ENCODE measurements at regions not wholly inside any gene's neighbourhood (a gene's known extent, or its start where the extent isn't known, plus 50 kb on each side); places are given as distances from the start of the nearest gene placed in this dataset.

DNA sequence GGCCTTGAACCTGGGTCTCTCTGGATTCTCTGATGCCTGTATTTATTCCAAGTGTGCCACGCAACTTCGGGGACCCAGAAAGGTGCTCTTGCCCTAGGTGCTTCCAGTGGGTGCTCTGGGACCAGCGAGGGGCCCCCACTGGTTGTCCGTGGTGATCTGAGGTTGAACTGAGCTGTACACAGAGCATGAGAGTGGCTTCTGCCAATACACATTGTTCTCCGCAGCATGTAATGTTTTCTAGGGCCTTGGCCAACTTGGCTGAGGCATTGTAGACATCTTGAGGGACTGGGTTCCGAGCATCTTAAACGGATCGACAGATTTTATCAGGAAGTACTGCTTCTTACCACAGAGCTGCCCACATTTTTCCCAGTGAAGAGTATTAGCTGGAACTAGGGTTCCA is 117.9 kb downstream of the MTX3 start:
- ATAC-seq = peak; percentile 55
- DNase-seq (ENCODE audit: low spot score) = no peak
- intact Hi-C loops (cut with DNase I) = no loop called here

DNA sequence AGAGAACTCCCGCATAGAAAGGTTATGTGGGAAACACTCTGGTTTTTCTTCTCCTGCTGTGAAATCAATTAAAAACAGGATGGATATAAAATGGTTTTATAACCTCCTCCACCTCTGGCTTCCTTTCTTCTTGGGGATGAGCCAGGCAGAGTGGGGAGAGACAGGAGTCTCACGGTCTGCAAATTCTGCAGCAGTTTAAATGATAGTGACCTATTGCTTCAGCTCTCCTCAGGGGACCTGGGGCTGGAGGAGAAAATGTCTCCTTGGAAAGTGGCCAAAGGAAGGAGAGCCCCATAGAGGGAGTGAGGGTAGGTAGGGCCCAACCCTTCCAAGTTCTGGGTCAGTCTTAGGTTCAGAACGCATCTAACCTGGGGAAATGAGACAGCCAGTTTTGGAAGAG is 118.8 kb downstream of the MTX3 start:
- ATAC-seq = peak; percentile 91
- intact Hi-C loops (cut with DNase I) = no loop called here
- peak; percentile 71 for DNase-seq (ENCODE audit: low spot score)

GRCh38 chr5:79871364-79872120 is 119.5 kb downstream of the MTX3 start:
- ATAC-seq = no peak
- no peak for DNase-seq (ENCODE audit: low spot score)
- intact Hi-C loops (cut with DNase I) = no loop called here

DNA sequence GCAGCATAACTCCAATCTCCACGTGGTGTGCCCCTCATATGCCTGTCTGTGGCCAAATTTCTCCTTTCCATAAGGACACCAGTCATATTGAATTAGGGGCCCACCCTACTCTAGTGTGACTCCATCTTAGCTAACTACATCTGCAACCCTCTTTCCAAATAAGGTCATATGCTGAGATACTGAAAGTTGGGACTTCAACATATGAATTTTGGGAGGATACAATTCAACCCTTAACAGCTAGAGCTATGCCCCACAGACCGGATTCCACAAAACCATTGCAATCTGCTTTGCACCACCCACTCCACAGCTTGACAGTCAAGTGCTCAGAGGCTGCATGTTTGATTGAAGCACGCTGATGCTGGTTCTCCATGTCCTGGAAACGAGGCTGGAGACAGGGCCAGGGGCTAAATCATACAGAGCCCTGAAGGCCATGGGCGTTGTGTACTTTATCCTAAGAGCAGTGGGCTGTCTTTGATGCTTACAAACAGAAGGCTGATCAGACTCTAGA is 122.8 kb downstream of the MTX3 start:
- no peak for ATAC-seq
- DNase-seq (ENCODE audit: low spot score) = no peak
- intact Hi-C loops (cut with DNase I) = no loop called here

GRCh38 chr5:79865579-79865978 is 125.5 kb downstream of the MTX3 start:
- intact Hi-C loops (cut with DNase I) = no loop called here
- ATAC-seq (no peak), DNase-seq (ENCODE audit: low spot score) (no peak)

DNA sequence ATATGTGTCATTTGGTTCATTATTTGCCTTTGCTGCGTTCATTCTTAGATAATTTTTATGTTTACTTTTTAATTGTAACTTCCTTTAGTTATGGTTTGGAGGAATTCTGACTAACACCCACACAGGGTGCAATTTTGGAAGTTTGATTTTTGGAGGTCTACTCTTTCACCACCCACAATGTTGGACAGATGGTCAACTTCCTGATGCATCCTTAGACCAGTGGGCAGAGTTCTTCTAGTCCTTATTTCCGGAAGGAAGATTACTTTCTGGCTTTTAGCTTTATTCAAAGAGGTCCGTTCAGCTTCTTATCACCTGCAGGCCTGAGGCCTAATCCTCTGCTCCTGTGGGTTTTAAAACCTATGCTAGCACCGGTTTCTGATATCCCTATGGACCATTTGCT is 126.7 kb downstream of the MTX3 start:
- intact Hi-C loops (cut with DNase I) = no loop called here
- ATAC-seq (no peak), DNase-seq (ENCODE audit: low spot score) (no peak)

DNA sequence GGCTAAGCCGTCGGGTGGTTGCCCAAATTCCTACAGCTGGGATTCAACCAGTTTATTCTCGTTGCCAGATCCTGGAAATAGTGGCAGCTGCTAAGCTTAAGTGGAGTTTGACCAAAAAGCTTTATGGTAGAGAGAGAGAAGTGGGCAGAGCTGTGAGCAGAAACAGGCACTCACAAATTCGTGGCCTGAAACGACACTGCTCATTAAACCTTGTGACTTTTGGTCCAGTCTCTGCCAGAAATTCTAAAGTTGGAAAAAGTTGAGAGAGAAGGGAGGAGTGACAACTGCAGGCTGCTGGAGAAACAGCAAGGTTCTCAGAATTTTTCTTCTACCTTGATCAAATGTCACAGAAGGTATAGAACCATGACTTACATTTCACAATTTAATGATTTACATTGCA is 131.5 kb downstream of the MTX3 start:
- DNase-seq (ENCODE audit: low spot score) (no peak), ATAC-seq (no peak)
- intact Hi-C loops (cut with DNase I) = no loop called here

- no peak for ATAC-seq
- intact Hi-C loops (cut with DNase I) = no loop called here
- no peak for DNase-seq (ENCODE audit: low spot score)
Measured at GRCh38 chr5:79858410-79858723, 132.7 kb downstream of the MTX3 start.

GRCh38 chr5:79857714-79858409 is 133.2 kb downstream of the MTX3 start:
- DNase-seq (ENCODE audit: low spot score) (peak; percentile 89), ATAC-seq (peak; percentile 68)
- intact Hi-C loops (cut with DNase I) = no loop called here

DNA sequence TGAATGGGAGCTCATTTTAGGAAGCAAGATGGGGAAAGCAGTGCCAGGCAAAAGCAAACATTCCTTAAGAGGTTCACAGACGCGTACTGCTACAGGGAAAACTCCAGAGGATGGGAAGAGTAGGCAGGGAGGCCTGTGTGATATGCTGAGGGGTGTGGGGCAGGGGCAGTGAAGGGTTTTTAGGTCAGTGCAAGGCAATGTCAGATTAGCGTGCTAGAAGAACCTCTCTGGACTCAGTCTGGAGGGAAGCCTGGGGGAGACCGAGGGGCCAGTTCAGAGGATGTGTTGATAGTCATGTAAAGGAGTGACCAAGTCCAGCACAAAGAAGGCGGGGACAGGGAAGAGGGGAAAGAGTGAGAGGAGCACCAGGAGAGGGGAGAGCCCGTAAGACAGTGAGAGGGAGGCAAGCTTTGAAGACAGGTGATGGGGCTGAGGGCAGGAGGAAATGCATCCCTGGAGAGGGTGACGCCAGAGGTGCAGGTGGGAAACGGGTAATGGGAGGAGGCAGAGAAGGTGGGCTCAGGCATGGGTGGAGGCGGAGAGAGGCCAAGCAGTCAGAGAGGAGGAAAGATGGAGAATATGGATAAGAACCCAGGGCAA is 134.5 kb downstream of the MTX3 start:
- DNase-seq (ENCODE audit: low spot score) (no peak), ATAC-seq (peak; percentile 28)
- intact Hi-C loops (cut with DNase I) = no loop called here

- ATAC-seq (no peak), DNase-seq (ENCODE audit: low spot score) (no peak)
- intact Hi-C loops (cut with DNase I) = no loop called here
Measured at GRCh38 chr5:79853676-79854418, 137.2 kb downstream of the MTX3 start.

GRCh38 chr5:79853028-79853427 is 138.0 kb downstream of the MTX3 start:
- intact Hi-C loops (cut with DNase I) = no loop called here
- ATAC-seq (no peak), DNase-seq (ENCODE audit: low spot score) (no peak)

DNA sequence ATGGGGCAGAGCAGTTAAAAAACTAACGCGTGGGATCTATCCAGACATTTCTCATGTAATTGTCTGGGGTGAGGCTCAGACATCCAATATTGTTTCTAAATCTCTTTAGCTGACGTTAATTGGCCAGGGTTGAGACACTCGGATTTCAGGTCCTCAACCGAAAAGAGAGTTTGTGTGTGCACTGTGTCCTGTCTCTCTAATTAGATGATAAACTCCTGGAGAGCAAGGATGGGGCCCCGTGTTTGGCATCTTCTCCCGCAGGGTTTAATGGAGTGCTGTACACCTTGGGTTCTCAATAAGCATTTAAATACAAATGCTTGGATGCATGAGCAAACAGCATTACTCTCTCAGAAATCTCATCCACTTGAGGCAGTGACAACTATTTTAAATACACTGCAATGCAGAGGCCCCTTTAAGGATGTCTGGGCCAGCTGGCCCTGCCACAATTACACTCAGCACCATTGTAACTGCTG is 139.6 kb downstream of the MTX3 start:
- no peak for DNase-seq (ENCODE audit: low spot score)
- no peak for ATAC-seq
- intact Hi-C loops (cut with DNase I) = no loop called here

DNA sequence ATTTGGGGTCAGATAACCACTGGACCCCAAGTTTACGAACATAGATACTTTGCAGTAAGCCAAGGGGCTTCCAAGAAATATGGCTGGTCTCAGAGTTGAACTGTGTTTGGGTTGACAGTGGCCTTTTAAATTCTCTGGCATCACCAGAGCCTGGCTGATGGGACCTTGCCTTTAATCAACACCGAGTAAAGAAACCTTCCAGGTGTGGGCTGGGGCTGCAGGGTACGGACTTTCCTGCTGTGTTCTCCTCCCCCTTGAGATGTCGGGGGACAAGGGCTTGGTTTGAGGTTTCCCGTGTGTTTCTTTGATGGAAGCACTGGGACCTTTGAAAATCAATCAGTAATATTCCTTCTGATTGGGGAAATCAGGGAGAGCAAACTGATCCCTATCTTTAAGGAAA is 140.1 kb downstream of the MTX3 start:
- DNase-seq (ENCODE audit: low spot score) (no peak), ATAC-seq (no peak)
- intact Hi-C loops (cut with DNase I) = no loop called here

DNA sequence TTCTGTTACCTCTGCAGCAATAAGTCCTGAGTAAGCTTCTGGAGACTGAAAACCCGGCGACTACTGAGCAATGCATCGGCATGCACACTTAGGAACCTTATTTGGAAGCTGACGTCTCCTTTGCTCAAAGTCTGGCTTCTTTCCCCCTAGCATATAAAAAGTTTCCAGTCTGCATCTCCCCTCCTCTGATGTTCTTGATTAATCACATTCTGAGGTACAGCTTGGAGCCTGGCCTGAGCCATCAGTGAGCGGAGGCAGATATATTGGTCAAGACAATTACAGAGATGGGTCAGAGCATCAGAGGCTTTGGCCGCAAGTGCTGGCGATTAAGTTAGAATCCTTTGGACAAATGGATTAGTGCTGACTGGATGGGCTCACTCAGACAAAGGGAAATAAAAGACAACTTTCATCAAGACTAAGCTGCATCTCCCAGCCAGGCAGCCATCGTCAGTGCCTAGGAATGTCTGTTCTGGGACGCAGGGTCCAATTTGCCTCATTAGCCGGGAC is 140.7 kb downstream of the MTX3 start:
- no peak for DNase-seq (ENCODE audit: low spot score)
- intact Hi-C loops (cut with DNase I) = no loop called here
- peak; percentile 25 for ATAC-seq

- intact Hi-C loops (cut with DNase I) = no loop called here
- no peak for ATAC-seq
- DNase-seq (ENCODE audit: low spot score) = no peak
Measured at GRCh38 chr5:79849486-79850315, 141.4 kb downstream of the MTX3 start.
